IPS-18c (cell line): ENCODE measurements at regions not wholly inside any gene's neighbourhood (a gene's known extent, or its start where the extent isn't known, plus 50 kb on each side); places are given as distances from the start of the nearest gene placed in this dataset.

Experiments
- H3K4me3 ChIP-seq: 2 replicates; pipeline ENCODE4 v1.7.0; 2013; ENCODE audit warnings: low read depth, mild to moderate bottlenecking, low read length, moderate library complexity; ENCODE audit not compliant: insufficient read depth
- H3K9me3 ChIP-seq: one replicate; pipeline ENCODE4 v1.6.1; 2013; ENCODE audit warnings: mild to moderate bottlenecking, low read length, moderate library complexity; ENCODE audit not compliant: control insufficient read depth, insufficient read depth

DNA sequence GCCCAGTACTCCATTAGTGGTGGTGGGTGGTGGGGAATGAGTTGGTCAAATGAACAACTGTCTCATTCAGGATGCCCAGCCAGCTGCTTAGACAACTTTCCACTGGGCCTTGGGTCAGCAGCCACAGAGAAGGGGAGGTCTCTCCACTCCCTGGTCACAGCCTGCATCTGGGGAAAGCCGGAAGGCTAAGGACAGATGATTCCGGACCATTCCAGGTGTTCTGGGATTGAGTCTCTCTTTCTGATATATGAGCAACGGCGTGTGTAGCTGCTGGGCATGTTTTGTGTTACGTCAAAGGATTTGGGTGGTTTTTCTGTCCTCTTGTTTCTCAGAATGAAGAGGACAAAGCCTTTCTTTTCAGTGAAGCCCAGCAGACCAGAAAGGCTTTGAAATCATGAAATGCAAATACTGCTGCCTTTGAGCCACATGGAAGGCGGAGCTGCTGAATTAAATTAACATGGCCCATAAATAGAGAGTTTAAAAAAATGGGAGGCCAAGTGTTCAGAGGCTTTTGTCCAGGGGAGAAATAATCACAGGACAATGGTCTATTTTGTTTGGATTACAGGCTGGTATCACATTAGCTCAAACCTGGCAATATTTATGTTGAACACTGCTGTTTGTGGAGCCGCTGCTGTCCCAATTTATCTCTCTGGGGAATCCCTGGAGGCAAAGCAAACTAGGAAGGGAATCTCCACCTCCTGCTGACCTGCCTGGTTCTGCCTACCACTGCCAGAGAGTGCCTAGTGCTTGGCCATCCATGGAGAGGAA is 234.4 kb upstream of the E2F8 start:
- no peaks in the 10 kb centered on the region for H3K9me3 ChIP-seq

GRCh38 chr11:19474211-19474610 is 233.5 kb upstream of the E2F8 start:
- Histone ChIP-seq H3K4me3 (no peak overlapping the region), H3K9me3 (no peaks in the 10 kb centered on the region)

More for the DNA sequence above, 234.4 kb upstream of the E2F8 start:
- no peak overlapping the region for H3K4me3 ChIP-seq

- Histone ChIP-seq H3K4me3 (no peak overlapping the region), H3K9me3 (no peaks in the 10 kb centered on the region)
Measured at GRCh38 chr11:19472679-19473078, 231.9 kb upstream of the E2F8 start.

- H3K4me3 ChIP-seq, result no peak overlapping the region
- no peaks in the 10 kb centered on the region for H3K9me3 ChIP-seq
Measured at GRCh38 chr11:19467904-19468303, 227.2 kb upstream of the E2F8 start.

- Histone ChIP-seq H3K9me3 (no peaks in the 10 kb centered on the region), H3K4me3 (no peak overlapping the region)
Measured at GRCh38 chr11:19466314-19466713, 225.6 kb upstream of the E2F8 start.

DNA sequence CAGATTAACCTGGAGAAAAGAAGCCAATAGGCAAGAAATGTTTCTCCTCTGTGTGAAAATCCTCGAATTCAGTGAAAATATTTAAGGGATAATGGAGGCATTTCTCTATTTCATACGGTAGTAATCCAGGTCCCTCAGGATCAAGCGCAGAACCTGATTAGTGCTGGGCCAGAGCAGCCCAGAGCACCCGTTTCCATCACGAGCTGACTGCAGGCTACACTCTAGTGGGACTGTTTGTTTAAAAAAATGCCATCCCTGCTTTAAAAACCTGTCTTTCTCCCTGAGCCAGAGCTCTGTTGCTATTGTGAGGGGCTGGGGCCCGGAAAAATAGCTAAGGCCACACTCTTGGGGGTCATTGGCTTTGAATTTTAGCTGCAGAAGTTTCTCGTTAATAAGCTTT is 223.2 kb upstream of the E2F8 start:
- H3K9me3 ChIP-seq, result no peaks in the 10 kb centered on the region
- H3K4me3 ChIP-seq, result no peak overlapping the region

DNA sequence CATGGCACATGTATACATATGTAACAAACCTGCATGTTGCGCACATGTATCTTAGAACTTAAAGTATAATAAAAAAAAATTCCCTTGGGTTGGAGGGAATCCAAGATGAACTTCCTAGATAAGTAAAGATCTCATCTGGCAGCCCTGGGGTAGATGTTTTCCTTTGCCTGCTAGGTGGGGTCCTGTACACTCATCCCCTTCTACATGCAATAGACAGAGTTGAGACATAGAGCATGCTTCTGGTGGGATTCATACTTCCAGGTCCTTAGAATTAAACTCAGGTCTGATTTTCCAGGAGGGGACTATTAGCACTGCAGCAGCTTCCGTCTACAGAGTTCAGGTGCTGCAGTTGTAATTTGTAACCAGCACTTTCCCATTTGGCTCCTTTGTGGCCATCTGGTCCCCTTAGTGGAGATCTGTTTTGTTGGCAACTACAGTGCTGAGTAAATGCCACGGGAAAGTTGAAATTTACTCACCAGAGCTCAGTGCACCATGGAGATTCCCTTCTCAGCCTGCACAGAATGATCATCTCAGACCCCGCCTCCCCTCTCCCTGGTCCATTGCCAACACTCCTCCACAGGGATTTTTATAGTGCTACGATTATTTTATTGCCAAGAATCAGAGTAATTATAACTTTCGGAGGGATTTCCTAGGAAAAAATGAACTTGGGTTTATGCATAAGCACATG is 220.1 kb upstream of the E2F8 start:
- Histone ChIP-seq H3K9me3 (no peaks in the 10 kb centered on the region), H3K4me3 (no peak overlapping the region)

DNA sequence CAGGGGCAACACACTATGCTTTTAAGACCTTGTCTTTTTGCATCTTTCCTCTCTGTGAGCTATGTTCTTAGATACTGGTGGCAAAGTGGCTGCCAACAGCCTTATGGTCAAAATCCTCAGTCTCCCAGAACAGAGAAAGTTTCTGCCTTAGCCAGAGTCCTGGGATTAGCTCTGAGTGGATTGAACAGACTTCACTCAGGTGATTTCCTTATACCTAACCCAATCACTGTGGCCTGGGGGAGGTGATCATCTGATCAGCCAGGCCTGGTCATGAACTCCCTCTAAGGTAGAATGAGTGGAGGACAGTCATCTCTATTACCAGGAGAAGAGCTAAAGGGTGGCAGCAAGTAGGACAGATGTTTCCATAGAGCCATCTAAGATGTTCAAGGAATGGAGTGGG is 218.5 kb upstream of the E2F8 start:
- Histone ChIP-seq H3K4me3 (no peak overlapping the region), H3K9me3 (no peaks in the 10 kb centered on the region)

DNA sequence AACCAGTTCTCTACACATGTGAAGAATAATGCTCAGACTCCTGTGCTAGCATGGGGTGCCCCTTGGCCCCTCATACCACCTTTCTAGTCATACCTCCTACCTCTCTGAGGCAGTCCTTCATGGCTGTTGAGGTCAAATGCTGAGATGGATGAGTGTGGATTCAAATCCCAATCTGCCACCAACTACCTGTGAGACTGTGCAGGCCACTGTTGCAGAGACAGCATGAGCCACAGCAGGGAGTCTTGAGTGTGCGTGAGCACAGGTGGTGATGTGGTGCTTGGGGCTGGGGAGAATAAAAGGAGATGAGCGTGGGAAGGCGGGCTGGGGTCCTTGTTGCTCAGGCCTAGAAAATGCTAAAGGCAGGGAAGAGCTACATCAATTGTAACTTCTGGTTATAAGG is 218.0 kb upstream of the E2F8 start:
- Histone ChIP-seq H3K4me3 (no peak overlapping the region), H3K9me3 (no peaks in the 10 kb centered on the region)

GRCh38 chr11:19458231-19458630 is 217.5 kb upstream of the E2F8 start:
- Histone ChIP-seq H3K9me3 (no peaks in the 10 kb centered on the region), H3K4me3 (no peak overlapping the region)

DNA sequence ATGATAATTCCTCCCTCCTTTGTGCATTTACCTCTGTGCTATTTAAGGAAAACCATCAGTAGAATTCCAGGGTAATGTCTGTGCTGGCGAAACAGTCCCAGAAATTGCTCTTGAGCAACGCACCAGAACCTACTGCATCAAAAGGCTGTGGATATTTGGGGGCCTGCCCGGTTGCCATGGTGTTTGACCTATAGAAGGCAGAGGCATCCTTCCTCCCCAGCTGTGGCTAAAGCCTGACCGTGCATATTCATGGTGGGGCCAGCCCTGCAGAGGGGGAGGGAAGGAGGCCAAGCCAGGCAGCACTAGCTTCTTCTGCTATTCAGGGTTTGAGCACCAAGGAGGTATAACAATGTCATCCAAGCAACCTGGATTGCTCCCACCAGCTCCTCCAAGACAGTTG is 215.0 kb upstream of the E2F8 start:
- no peak overlapping the region; the same call in 1 of the 2 replicates for H3K4me3 ChIP-seq
- H3K9me3 ChIP-seq, result no peaks in the 10 kb centered on the region

- Histone ChIP-seq H3K9me3 (no peaks in the 10 kb centered on the region), H3K4me3 (no peak overlapping the region)
Measured at GRCh38 chr11:19453651-19454257, 213.0 kb upstream of the E2F8 start.

- Histone ChIP-seq H3K9me3 (no peaks in the 10 kb centered on the region), H3K4me3 (no peak overlapping the region)
Measured at GRCh38 chr11:19451609-19452008, 210.9 kb upstream of the E2F8 start.

DNA sequence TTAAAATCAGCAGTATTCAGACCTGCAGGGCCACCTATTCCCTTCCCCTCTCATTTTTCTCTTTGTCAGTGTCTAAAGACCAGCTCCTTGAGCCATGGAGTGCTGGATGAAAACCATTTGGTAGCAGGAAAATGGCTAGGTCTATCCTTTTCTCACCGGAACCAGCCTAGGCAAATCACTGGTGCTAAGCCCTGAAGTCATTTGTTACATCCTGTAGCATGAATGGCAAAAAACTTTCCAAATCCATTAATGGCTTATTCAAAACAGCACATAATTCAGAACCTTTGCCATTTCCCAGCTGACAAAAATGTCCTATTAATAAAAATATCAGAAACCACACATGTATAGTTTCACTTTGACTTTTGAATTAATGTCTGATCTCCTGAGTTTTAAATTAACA is 209.5 kb upstream of the E2F8 start:
- no peaks in the 10 kb centered on the region for H3K9me3 ChIP-seq
- H3K4me3 ChIP-seq, result no peak overlapping the region

DNA sequence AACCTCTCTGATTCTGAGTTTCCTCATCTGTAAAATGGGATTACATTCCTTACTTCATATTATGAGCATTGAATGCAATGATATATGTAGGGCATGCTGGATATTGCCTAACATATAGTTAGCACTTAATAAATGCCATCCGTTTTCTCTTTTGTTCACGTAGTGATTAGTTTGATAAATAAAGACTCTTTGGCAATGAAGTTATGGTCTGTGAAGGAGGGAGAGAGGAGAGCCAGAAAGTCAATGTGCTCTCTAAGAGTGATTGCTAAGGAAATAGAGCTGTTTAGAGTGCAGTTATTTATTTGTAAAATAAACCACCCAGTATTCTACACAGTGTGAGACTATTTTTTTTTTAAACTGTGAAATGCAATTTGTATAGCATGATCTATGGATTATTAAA is 207.9 kb upstream of the E2F8 start:
- Histone ChIP-seq H3K9me3 (no peaks in the 10 kb centered on the region), H3K4me3 (no peak overlapping the region)

GRCh38 chr11:19447150-19447566 is 206.4 kb upstream of the E2F8 start:
- H3K4me3 ChIP-seq, result no peak overlapping the region
- no peaks in the 10 kb centered on the region for H3K9me3 ChIP-seq

- H3K4me3 ChIP-seq, result no peak overlapping the region
- no peaks in the 10 kb centered on the region for H3K9me3 ChIP-seq
Measured at GRCh38 chr11:19445771-19446170, 205.0 kb upstream of the E2F8 start.

DNA sequence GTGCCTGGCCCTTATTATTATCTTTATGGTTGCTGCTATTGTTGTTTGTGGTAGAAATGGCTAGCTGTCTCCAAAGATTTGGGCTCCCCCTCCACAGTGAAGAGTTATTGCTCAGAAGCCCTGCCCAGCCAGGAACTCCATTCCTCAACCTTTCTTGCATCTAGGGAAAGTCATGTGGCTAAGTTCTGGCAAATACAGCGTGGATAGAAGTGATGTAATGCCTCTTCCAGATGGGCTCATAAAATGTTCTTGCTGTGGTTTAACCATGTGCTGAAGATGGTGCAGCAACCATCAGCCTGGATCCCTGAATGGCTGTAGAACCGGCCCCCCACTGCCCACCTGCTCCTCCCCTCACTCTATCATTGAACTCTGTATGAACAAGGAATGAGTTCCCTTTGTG is 203.5 kb upstream of the E2F8 start:
- no peak overlapping the region for H3K4me3 ChIP-seq
- H3K9me3 ChIP-seq, result no peaks in the 10 kb centered on the region
